OCI-LY1 (cell line): ENCODE measurements at regions not wholly inside any gene's neighbourhood (a gene's known extent, or its start where the extent isn't known, plus 50 kb on each side); places are given as distances from the start of the nearest gene placed in this dataset.

ENCODE experiments used
- CTCF ChIP-seq: fragments of 200-600 bp; sonication (generic), shearing (Covaris generic); IDR thresholded peaks from 2 replicates; pipeline ENCODE4 v1.5.1; 2017; ENCODE audit warnings: mild to moderate bottlenecking, antibody characterized with exemption, low read length, moderate library complexity, mixed read lengths
- EZH2 ChIP-seq: fragments of 200-600 bp; sonication (generic), shearing (Covaris generic); IDR thresholded peaks from 2 replicates; pipeline ENCODE4 v1.8.0; 2017; ENCODE audit warnings: borderline replicate concordance, mixed run types, mild to moderate bottlenecking, antibody characterized with exemption, low read length, moderate library complexity, mixed read lengths

- TF ChIP-seq CTCF: no peak
- TF ChIP-seq EZH2: no peak
These were observed 189.8 kb downstream of the METTL4 start for GRCh38 chr18:2381539-2381938.
